ENCODE measurements at regions not wholly inside any gene's neighbourhood (a gene's known extent, or its start where the extent isn't known, plus 50 kb on each side); places are given as distances from the start of the nearest gene placed in this dataset.

DNA sequence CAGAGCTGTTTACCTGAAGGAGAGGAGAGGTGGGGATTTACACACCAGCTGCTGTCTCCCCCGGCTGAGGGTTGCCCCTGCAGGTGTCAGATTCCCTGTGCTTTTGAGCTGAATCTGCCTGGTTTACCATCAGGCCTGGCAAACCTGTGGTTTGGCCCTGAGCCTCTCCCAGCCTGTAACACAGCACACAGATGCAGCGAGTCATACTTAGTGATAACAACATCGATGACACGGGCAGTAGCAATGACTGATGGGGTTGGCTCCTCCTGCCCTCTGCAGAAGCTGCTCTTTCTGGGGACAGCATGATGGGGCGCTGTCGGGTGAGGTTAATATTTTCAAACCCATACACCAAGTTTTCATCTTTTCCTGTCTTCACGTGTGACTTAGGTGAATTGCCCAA lies 380.0 kb upstream of the B3GAT1 start:
- no peak for ATAC-seq (replicated peaks in 1 of 2)
- no peak overlapping the region for H3K27ac Mint-ChIP-seq

DNA sequence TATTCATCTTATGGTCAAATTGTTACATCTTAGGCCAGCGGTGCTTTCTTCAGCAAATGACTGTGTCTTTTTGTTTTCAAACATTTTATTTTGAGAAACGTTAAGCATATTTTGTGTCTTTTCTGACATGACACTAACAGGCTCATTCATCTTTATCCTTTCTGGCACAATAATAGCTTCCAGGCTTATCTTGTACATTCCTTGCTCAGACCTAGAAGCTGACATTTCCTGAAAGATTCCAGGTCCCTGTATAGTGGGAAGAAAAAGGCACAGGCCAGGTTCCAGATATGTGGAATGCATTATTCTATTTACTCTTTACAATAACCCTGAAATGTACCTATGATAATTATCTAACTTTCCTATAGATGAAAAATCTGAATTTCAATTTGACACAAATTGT lies 379.1 kb upstream of the B3GAT1 start:
- DNase-seq (no peak), ATAC-seq (replicated peaks in 1 of 2) (no peak)
- Mint-ChIP-seq H3K4me1 (ENCODE audit: low read depth) (no peaks in the 10 kb centered on the region), H3K27ac (no peak overlapping the region), H3K27me3 (ENCODE audit: low read depth) (peaks cover 27% of the 10 kb centered on the region), H3K9me3 (no peaks in the 10 kb centered on the region), H3K4me3 (no peak overlapping the region), H3K36me3 (ENCODE audit: insufficient read depth in 2 of 2) (no peaks in the 10 kb centered on the region)

More for the DNA sequence above, 380.0 kb upstream of the B3GAT1 start:
- peaks cover 26% of the 10 kb centered on the region for H3K27me3 Mint-ChIP-seq (ENCODE audit: low read depth)
- H3K9me3 Mint-ChIP-seq = no peaks in the 10 kb centered on the region
- H3K4me1 Mint-ChIP-seq (ENCODE audit: low read depth) = no peaks in the 10 kb centered on the region
- no peak for DNase-seq
- no peaks in the 10 kb centered on the region for H3K36me3 Mint-ChIP-seq (ENCODE audit: insufficient read depth in 2 of 2)
- no peak overlapping the region for H3K4me3 Mint-ChIP-seq

- Mint-ChIP-seq H3K27me3 (ENCODE audit: low read depth) (peaks cover 24% of the 10 kb centered on the region), H3K4me1 (ENCODE audit: low read depth) (no peaks in the 10 kb centered on the region), H3K4me3 (no peak overlapping the region), H3K27ac (no peak overlapping the region), H3K36me3 (ENCODE audit: insufficient read depth in 2 of 2) (no peaks in the 10 kb centered on the region), H3K9me3 (no peaks in the 10 kb centered on the region)
- ATAC-seq (replicated peaks in 1 of 2) (no peak), DNase-seq (no peak)
Measured at GRCh38 chr11:134789104-134789503, 377.1 kb upstream of the B3GAT1 start.

- Mint-ChIP-seq H3K4me1 (ENCODE audit: low read depth) (no peaks in the 10 kb centered on the region), H3K4me3 (no peak overlapping the region), H3K9me3 (no peaks in the 10 kb centered on the region), H3K36me3 (ENCODE audit: insufficient read depth in 2 of 2) (no peaks in the 10 kb centered on the region), H3K27me3 (ENCODE audit: low read depth) (peaks cover 28% of the 10 kb centered on the region), H3K27ac (no peak overlapping the region)
- DNase-seq = no peak
- no peak for ATAC-seq (replicated peaks in 1 of 2)
Measured at GRCh38 chr11:134786636-134787035, 374.6 kb upstream of the B3GAT1 start.

DNA sequence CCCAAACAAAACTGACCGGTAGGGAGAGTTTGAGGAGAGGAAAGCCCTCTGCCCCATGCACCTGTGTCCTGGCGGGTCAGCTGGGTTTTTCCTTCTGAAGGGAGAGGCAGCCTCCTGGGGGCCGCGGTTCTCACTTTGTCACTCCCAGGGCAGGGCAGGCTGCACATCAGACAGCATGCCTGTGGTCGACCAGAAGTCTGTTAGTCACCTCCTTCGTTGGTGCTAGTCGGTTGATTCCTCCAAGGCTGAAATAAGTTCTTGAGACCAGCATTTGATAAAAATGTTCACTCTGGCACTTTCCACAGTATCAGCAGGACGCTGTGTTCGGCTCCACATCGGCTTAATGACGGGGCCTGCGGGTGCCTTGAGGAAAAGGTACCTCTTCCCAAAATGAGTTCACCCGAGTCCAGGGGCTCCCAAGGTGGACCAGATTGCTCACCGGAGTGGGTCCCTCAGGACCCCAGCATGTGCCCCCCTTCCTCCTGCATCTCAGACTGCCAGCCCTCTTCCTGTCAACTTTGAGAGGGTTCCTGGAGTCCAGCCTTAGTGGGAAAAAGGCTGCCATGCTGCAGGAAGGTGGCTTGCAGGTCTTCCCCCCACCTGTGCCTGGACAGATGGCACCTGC lies 373.7 kb upstream of the B3GAT1 start:
- Mint-ChIP-seq H3K9me3 (no peaks in the 10 kb centered on the region), H3K36me3 (ENCODE audit: insufficient read depth in 2 of 2) (no peaks in the 10 kb centered on the region), H3K4me1 (ENCODE audit: low read depth) (no peaks in the 10 kb centered on the region), H3K27me3 (ENCODE audit: low read depth) (peaks cover 29% of the 10 kb centered on the region), H3K27ac (no peak overlapping the region), H3K4me3 (no peak overlapping the region)
- DNase-seq = no peak
- ATAC-seq (replicated peaks in 1 of 2) = no peak

DNA sequence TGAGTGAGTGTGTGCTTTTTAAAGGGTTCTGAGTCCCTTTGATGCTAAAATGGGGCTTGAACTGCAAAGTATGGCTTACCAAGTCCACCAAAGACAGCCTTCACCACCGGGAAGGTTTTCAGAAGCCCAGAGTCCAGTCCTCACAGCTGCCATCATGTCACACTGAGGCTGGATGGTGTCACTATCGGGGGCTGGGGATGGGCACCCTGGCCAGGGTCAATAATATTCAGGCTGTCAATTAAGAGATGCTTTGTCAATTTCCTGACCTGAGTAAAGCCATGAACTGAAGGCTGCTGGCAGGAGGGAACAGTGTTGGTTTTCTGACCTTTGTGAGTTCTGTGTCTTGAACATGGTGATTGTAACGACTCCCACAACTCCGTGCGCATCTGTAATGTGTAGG lies 373.0 kb upstream of the B3GAT1 start:
- no peak overlapping the region for H3K4me3 Mint-ChIP-seq
- H3K27me3 Mint-ChIP-seq (ENCODE audit: low read depth) = peaks cover 29% of the 10 kb centered on the region
- no peaks in the 10 kb centered on the region for H3K36me3 Mint-ChIP-seq (ENCODE audit: insufficient read depth in 2 of 2)
- no peak overlapping the region for H3K27ac Mint-ChIP-seq
- no peaks in the 10 kb centered on the region for H3K9me3 Mint-ChIP-seq
- ATAC-seq (replicated peaks in 1 of 2) = no peak
- H3K4me1 Mint-ChIP-seq (ENCODE audit: low read depth) = no peaks in the 10 kb centered on the region
- DNase-seq = no peak

- no peak for DNase-seq
- no peaks in the 10 kb centered on the region for H3K4me1 Mint-ChIP-seq (ENCODE audit: low read depth)
- H3K27me3 Mint-ChIP-seq (ENCODE audit: low read depth) = peaks cover 30% of the 10 kb centered on the region
- H3K4me3 Mint-ChIP-seq = no peak overlapping the region
- no peak overlapping the region for H3K27ac Mint-ChIP-seq
- H3K36me3 Mint-ChIP-seq (ENCODE audit: insufficient read depth in 2 of 2) = no peaks in the 10 kb centered on the region
- no peak for ATAC-seq (replicated peaks in 1 of 2)
- no peaks in the 10 kb centered on the region for H3K9me3 Mint-ChIP-seq
Measured at GRCh38 chr11:134784568-134784967, 372.5 kb upstream of the B3GAT1 start.

- DNase-seq (no peak), ATAC-seq (replicated peaks in 1 of 2) (no peak)
- Mint-ChIP-seq H3K4me3 (no peak overlapping the region), H3K4me1 (ENCODE audit: low read depth) (no peaks in the 10 kb centered on the region), H3K27me3 (ENCODE audit: low read depth) (peaks cover 35% of the 10 kb centered on the region), H3K36me3 (ENCODE audit: insufficient read depth in 2 of 2) (no peaks in the 10 kb centered on the region), H3K9me3 (no peaks in the 10 kb centered on the region), H3K27ac (no peak overlapping the region)
Measured at GRCh38 chr11:134784046-134784445, 372.0 kb upstream of the B3GAT1 start.

DNA sequence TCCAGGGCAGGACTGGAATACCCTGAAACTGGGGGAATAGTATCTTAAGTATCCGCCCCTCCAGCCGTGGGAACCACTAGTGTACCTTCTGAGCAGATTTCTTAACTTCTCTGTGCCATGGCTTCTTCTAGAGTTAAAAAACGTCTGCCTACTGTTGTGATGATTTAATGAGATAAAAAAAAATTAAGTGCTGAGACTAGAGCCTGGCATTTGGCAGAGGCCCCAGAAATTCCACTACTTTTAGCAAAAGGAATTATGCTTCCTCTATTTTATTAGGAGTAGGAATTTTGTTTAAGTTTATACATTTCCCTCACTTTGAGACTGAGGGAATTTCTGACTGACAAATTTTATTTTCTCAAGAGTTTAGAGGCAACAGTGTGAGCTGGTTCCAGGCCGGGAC lies 371.2 kb upstream of the B3GAT1 start:
- Mint-ChIP-seq H3K4me3 (no peak overlapping the region), H3K27ac (no peak overlapping the region), H3K27me3 (ENCODE audit: low read depth) (peaks cover 35% of the 10 kb centered on the region), H3K36me3 (ENCODE audit: insufficient read depth in 2 of 2) (no peaks in the 10 kb centered on the region), H3K9me3 (no peaks in the 10 kb centered on the region), H3K4me1 (ENCODE audit: low read depth) (no peaks in the 10 kb centered on the region)
- ATAC-seq (replicated peaks in 1 of 2) (no peak), DNase-seq (no peak)

- Mint-ChIP-seq H3K4me1 (ENCODE audit: low read depth) (no peaks in the 10 kb centered on the region), H3K9me3 (no peaks in the 10 kb centered on the region), H3K36me3 (ENCODE audit: insufficient read depth in 2 of 2) (no peaks in the 10 kb centered on the region), H3K27ac (no peak overlapping the region), H3K4me3 (no peak overlapping the region), H3K27me3 (ENCODE audit: low read depth) (peaks cover 25% of the 10 kb centered on the region)
- DNase-seq = no peak
- ATAC-seq (replicated peaks in 1 of 2) = no peak
Measured at GRCh38 chr11:134781380-134781866, 369.4 kb upstream of the B3GAT1 start.

DNA sequence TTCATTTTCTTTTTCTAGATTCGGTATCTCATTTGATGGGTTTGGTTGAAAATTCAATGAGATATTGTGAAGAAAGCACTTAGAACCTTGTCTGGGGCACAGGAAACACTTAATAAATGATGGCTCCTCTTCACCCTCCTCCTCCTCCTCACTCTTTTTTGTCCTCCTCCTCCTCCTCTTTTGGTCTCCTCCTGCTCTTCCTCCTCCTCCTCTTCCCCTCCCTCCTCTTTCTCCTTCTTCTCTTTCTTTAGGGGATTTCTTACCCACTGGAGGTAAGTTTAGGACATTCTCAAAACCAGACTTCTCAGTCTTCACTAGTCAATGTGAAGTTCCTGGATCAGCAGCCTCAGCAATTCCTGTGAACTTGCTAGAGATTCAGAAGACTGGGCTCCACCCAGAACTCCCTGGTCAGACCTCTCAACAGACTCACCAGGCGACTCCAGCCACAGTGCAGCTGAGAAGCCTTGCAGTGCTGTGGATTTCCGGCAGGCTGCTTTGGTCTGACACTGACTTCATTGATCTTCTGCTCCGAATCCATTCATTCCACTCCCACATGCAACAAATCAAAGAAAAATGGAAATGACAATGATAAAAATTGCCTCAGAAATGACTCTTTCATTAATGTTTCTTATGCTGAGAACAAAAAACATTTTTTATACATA lies 368.6 kb upstream of the B3GAT1 start:
- DNase-seq = no peak
- Mint-ChIP-seq H3K4me3 (no peak overlapping the region), H3K27ac (no peak overlapping the region), H3K36me3 (ENCODE audit: insufficient read depth in 2 of 2) (no peaks in the 10 kb centered on the region), H3K4me1 (ENCODE audit: low read depth) (no peaks in the 10 kb centered on the region), H3K27me3 (ENCODE audit: low read depth) (peaks cover 25% of the 10 kb centered on the region), H3K9me3 (no peaks in the 10 kb centered on the region)
- ATAC-seq (replicated peaks in 1 of 2) = no peak

DNA sequence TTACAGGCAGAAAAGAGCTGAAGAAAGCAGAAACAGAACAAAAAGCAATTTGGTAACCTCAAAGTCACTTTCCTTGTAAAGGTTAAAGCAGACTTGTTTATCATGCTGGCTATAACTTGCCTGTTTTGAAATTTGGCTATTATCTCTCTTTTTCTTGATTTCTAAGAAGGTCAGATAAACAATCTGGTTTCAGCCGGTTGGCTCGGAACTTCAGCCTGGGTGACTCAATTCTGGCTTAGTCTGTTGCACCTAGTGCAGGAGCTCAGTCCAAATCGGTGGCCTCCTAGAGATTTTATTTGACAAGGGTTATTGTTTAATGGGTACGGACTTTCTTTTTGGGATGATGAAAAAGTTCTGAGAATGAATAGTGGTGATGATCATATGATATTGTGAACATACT lies 367.1 kb upstream of the B3GAT1 start:
- Mint-ChIP-seq H3K27ac (no peak overlapping the region), H3K4me3 (no peak overlapping the region), H3K9me3 (no peaks in the 10 kb centered on the region), H3K27me3 (ENCODE audit: low read depth) (peaks cover 25% of the 10 kb centered on the region), H3K4me1 (ENCODE audit: low read depth) (no peaks in the 10 kb centered on the region), H3K36me3 (ENCODE audit: insufficient read depth in 2 of 2) (no peaks in the 10 kb centered on the region)
- ATAC-seq (replicated peaks in 1 of 2) (no peak), DNase-seq (no peak)

DNA sequence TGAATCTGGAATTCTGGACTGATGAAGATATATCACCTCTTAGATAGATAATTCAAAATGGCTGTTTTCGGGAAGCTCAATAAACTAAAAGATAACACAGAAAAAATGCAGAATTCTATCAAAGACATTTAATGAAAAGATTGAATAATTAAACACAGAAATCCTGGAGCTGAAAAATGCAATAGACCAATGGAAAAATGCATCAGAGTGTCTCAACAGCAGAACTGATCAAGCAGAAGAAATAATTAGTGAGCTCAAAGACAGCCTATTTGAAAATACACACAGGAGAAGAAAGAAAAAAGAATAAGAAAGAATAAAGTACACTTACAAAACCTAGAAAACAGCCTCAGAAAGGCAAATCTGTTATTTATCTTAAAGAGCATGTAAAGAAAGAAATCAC lies 356.4 kb upstream of the B3GAT1 start:
- no peak for ATAC-seq (replicated peaks in 1 of 2)
- Mint-ChIP-seq H3K9me3 (peaks cover 14 to 19% of the 10 kb centered on the region in 2 donors), H3K4me3 (no peak overlapping the region), H3K36me3 (ENCODE audit: insufficient read depth in 2 of 2) (peaks cover 4 to 10% of the 10 kb centered on the region in 2 donors), H3K4me1 (ENCODE audit: low read depth) (no peaks in the 10 kb centered on the region), H3K27ac (no peak overlapping the region), H3K27me3 (ENCODE audit: low read depth) (peaks cover 3% of the 10 kb centered on the region)
- no peak for DNase-seq

GRCh38 chr11:134765565-134765964 lies 353.5 kb upstream of the B3GAT1 start:
- H3K36me3 Mint-ChIP-seq (ENCODE audit: insufficient read depth in 2 of 2) = peaks cover 4 to 6% of the 10 kb centered on the region in 2 donors
- no peaks in the 10 kb centered on the region for H3K4me1 Mint-ChIP-seq (ENCODE audit: low read depth)
- peaks cover 5% of the 10 kb centered on the region for H3K27me3 Mint-ChIP-seq (ENCODE audit: low read depth)
- no peak overlapping the region for H3K27ac Mint-ChIP-seq
- no peak for ATAC-seq (replicated peaks in 1 of 2)
- peaks cover 4 to 11% of the 10 kb centered on the region in 2 donors for H3K9me3 Mint-ChIP-seq
- H3K4me3 Mint-ChIP-seq = no peak overlapping the region
- no peak for DNase-seq

All from activated T-cell treated with anti-CD3 and anti-CD28 coated beads, Interleukin-2, amount 50 U/mL, for 72 hours (primary cell).